ENCODE measurements at regions not wholly inside any gene's neighbourhood (a gene's known extent, or its start where the extent isn't known, plus 50 kb on each side); places are given as distances from the start of the nearest gene placed in this dataset.

DNA sequence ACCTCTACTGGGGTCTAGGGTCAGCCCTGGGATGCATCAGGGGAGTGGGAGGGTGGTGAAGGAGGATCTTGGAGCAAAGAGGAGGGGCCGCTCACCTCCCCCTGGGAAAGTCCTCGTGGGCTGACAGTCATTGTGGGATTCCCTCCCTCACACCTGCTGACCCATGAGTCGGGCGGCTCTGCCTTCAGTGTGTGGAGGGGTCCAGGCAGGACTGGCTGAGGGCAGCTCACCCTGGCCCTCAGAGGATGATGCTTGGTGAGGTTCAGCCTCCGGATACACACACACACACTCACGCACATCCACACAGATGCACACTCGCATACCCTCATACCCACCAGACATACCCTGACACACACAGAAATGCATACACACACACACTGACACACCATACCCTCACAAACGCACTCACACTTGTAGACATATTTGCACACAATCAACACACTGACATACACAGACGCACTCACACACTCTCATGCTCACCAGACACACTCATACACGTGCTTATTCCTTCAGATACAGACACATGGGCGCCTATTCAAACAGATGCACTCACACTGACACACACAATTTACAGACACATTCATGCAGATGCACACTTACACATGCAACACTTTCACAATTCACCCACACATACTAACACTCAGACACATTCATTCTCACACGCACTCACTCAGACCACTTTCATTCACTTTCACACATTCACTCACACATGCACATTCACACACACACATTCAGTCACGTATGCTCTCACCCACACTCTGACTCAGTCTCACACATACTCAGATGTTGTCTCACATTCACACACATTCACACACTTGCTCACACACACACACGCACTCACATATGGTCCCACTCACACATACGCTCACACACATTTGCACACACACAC lies 105.1 kb upstream of the RPL38 start:
- no peak for DNase-seq

DNA sequence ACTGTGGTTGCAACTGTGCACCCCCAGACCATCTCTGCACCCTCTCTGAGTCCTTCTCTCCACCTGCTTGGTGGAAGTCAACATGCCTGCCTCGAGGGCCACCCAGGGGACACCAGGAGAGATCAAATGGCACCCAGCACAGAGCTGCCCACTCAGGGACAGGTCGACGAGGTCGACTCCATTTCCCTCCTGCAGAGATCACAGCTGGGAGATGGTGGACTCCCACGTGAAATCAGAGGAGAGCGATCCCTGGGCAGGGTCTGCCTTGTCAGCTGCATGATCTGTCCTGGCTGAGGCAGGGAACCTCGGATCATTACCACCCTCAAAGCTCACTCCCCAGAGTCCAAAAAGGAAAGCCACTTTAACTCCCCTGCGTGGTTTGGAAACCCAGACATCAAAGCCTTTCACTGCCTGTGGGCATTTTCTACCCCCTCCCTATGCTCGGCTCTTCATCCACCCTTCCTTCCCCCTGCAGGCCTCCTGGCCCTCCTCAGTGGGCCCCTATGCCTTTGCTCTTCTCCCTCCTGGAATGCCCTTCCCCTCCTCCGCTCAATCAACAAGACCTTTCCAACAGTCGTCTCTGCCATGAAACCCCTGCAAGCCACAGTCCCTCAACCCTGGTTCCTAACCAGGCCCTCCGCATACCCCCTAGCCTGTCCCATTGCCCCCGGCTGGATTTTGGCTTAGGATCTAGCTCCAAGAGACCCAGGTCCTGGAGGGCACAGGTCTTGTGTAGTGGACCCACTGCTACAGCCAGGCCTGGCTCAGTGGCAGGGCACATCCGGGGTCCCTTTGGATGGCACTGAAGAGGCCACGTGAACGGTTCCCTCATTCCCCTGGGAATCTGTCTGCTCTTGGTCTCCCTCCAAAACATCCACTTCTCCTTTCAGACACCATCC lies 103.8 kb upstream of the RPL38 start:
- no peak for DNase-seq

DNA sequence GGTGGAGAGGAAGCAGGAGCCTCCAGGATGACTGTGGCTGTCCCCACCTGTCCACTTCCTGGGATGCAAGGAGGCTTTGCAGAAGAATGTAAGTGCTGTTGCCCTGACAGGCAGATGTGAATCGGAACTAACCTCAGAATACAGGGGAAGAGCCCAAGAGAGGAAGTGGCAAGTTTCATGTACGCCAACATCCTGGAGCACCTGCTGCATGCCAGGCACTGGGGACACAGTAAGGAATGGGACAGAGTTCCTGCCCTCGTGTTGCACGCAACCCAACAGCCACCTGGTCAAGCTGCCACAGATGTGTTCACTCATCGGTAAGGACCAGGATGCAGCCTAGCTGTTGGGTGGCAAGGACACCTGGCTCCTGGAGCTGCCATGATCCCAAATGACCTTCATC lies 98.6 kb upstream of the RPL38 start:
- DNase-seq = no peak

DNA sequence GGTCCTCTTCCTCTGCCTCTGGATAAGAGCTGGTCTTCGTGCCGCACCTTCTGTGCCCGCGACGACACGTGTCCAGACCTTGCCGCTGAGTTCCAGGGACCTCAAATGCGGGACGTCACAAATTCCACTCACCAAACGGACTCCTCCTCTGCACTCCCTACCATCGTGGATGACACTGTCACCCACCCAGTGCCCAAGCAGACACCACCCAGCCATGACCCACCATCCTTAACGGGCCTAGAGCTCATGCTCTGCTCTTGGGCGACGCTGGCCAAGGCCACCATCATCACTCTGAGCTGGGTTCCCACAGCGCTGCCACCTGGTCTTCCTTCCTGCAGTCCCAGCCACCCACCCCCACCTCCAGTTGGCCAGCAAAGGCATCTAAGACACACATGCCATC lies 96.4 kb upstream of the RPL38 start:
- no peak for DNase-seq

DNA sequence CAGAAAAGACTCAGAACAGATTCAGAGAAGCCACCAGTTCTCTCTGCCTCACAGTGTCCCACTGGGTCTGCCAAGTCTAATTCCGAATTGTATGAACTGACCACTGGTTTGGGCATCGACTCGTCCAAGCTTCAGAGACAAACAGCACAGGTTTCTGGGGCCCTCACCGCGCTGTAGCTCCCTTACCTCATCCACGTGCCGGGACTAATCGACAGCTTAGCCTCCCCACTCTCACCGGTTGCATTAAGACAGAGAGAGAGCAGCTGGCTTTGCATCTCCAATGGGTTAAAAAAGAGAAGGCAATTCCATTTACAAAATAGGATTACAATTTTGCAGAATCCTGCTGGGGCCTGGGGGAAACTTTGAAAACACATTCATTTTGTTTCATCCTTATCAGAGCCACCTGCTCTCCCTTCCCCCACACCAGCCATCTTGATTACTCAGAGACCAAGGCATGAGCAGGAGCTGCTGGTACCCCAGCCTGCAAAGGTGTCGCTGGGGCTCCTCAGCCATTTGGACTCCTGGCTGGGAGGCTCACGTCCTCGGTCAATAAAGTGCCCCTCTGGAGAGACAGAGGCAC lies 95.3 kb upstream of the RPL38 start:
- DNase-seq = no peak

DNA sequence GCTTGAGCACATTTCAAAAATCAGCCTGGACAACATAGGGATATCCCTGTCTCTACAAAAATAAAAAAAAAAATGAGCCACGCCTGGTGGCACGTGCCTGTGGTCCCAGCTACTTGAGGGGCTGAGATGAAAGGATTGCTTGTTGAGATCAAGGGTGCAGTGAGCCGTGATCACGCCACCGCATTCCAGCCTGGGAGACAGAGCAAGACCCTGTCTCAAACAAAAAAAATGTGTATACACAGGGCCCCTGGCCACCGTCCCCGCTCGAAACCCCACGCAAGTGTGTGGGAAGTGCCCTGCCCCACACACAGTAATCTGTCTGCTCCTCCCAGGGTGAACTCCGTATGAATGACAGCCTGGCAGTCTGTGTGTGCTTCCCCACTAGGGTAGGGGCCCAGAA lies 93.0 kb upstream of the RPL38 start:
- DNase-seq = no peak

DNA sequence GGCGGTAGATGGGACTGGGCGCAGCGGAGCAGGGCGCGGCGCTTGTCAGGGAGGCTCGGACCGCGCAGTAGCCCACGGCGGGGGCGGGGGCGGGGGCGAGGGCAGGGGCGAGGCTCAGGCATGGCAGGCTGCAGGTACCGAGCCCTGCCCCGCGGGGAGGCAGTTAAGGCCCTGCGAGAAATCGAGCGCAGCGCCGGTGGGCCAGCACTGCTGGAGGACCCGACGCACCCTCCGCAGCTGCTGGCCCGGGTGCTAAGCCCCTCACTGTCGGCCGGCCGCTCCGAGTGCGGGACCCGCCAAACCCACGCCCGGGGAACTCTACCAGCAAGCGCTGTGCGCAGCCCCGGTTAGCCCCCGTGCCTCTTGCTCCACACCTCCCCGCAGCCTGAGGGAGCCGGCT lies 90.2 kb upstream of the RPL38 start:
- DNase-seq = no peak

DNA sequence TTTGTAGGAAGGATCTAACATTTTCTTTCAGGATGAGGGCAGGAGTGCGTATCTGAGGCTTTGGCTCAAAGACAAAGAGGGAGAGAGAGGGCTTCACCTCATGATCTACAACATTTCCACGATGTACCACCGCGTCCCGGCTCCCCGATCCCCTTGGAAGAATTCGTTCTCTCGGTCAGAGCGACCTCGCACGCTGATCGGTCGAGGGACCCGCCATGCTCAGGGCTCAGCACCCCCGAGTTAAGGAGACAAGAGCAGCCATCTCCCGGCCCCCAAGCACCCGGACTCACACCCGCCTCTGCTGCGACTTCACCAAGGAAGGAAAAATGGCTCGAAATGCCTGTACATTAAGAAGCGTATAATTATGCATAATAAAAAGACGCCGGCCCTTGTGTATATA lies 89.5 kb upstream of the RPL38 start:
- no peak for DNase-seq

DNA sequence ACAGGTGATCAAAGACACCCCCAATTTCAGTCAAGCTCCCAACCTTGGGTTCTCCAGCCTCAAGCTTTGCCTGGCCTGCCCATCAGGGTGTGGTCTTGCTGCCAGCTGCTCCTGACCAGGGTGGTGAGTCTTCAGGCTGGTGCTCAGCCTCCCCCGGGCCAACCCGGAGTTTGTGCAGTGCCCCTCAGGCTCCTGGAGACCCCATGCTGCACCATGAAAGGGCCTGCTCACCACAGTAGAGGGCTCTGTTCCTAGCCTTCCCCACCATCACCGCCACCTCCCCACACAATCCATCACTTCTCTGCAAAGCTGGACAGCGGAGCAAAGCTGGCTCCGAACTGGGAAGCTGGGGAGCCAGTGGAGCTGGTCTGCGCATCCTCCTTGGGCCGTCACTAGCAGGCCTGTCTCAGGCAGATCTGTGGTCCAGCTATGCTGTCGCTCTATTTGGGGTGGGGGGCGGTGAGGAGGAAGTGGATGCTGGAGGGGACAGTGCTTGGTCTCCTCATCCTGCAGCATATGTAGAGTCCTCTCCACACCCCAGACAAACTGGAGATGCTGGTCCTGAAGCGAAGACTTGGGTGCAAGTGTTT lies 88.5 kb upstream of the RPL38 start:
- DNase-seq = no peak

DNA sequence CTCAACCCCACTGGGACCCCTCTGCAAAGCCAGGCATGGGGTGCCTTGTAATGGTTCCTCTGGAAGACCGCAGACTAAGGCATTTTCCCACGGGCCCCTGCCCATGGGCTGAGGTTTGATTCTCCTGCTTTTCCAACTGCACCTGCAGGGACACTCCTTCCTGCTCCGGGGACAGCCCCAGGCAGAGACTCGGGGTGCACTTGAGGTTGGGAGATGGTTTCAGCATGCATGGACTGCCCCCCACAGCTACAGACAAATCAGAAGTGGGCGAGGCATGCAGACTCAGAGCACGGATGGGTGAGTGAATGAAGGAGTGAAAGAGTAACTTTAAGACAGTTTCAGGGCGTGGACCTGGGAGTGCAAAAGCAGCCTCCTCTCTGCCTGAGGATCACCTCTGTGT lies 87.9 kb upstream of the RPL38 start:
- DNase-seq = no peak

DNA sequence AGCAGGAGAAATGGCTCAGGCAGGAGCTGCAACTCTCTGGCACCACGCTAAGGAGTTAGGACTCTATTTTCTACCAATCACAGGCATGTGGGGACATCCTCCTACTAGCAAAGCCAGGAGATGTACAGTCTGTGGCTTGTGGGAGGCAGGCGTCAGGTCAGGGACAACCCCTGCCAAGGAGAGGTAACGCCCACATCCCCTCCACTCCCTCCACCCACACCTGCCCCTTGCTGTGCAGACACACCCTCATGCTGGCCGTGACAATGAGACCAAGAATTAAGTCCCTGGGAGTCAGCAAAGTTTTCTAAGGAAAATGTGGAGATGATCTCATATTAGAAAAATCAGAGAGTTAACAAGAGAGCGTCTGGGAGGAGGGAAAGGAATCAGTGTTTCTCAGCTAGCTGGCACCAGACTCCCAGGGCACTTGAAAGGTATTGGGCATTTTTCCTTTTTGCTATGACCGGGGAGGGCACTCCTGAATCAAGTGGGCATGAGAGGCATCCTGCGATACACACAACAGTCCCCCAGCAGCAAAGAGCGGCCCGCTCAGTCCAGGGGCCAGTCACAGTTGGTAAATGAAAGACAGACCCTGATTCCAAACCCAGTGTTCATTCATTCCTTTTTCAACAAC lies 87.3 kb upstream of the RPL38 start:
- DNase-seq = no peak

DNA sequence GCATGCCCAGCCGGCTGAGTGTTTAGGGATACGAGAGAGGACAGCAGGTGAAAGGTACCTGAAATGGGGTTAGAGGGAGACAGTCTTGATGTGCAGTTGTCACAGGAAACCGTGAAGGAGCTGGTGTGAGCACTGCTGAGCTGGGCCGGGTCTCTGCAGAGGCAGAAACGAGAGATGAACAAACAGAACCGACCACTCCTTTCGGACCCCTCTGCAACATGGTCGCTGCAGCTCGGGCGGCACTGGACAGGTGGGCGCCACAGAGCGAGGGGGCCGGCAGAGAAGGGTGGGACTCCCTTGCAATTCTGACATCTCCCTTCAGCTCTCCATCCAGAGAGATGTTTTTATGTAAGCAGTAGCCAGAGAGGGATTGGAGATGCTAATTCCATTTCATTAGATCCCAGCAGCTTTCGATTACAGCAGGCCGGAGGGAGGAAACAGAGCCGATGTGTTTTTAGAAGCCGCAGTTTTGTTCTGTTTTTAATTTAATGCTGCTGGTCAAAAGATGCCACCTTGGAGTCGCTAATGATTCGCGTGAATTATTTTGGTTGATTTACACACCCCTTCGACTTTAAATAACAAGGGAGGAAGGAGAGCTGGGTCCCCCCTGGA lies 86.3 kb upstream of the RPL38 start:
- DNase-seq = no peak

DNA sequence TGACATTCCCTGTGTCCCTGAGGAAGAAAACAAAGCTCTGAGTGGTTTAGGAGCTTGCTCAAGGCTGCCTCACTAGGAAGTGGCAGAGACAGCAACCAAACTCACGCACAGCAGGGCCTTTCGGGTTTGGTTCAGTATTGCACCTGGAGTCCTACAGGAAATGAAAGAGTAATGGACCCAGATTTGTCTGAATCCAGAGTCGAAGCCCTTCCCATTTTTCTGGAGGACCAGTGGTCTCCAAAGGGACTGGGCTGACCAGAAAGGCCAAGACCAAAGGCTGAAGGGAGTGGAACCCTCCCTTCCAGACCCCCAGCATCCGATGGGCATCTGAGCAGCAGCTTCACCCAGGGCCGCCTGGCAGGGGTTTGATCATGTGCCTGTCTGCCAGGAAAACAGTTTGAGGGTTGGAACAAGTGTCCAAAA lies 85.5 kb upstream of the RPL38 start:
- no peak for DNase-seq

DNA sequence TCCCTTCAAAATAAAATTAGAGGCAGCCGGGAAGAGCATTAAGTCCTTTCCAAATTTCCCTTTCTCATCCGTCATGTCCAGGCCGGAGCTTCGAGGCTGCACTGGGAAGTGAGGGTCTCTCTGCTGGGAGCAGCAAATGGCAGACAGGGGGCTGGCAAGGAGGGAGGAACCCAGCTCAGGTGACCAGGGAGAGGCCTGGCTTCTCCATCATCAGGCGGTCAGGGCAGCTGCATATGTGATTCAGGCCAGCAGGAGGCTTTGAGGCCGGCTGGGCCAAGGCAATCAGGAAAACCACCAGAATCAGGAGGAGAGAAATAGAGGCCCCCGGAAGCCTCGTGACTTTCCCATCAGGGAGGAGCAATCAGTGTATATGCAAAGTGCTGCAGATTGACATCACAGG lies 85.0 kb upstream of the RPL38 start:
- no peak for DNase-seq

DNA sequence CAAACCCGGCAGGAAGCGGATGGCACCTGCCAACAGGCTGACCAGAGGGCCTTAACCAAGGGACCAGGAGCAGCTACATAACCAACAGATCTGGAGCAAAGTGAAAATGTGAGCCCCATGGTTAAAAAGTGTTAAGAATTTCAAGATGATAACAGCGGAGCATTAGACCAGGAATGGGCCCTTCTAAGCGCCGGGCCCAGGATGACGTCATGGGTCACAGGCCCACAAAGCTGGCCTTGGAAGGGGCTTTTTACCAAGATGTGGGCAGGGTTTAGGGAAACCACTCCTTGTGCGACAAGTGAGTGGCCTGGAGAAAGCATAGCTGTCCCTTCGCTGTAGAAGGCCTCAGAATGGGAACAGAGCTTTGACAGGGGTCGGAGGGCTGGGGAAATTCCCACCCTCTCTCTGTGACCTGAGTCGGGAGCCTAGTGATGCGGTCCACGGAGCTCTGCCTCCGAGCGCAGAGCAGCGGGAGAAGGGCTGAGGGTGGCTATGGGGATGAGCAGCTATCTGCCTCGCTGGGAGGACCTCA lies 84.4 kb upstream of the RPL38 start:
- DNase-seq = no peak

DNA sequence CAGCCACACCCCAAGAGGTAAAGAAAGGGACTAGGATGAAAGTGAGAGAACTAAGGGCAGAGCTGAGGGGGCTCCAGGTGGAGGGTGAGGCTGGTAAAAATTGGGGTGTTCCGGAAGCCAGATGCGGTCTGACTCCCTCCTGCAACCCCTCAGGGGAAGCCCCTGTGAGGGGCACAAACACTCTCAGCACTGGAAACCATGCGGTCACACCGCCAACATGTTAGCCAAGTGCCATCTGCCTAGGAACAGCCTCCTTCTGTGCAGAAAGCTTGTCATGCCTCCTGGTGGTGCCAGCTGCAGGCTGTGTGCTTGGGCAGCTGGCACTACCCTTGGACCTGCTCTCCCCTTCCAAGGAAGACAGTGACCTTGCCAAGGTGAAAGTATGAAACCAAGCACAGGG lies 83.5 kb upstream of the RPL38 start:
- DNase-seq = no peak

DNA sequence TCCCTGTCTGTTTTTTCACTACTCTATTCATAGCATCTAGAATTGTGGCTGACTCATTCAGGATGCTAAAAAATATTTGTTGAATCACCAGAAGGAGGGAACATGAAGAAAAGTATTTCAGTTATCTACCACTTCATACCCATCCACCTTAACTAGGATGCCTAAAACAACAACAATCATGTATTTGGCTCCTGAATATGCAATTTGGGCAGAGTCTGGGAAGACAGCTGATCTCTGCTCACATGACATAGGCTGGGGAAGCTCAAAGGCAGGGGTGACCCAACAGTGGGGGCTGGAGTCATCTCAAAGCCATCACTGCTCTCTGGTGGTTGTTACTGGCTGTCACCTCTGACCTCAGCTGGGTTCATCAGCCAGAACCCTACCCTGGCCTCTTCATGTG lies 80.1 kb upstream of the RPL38 start:
- DNase-seq = no peak

DNA sequence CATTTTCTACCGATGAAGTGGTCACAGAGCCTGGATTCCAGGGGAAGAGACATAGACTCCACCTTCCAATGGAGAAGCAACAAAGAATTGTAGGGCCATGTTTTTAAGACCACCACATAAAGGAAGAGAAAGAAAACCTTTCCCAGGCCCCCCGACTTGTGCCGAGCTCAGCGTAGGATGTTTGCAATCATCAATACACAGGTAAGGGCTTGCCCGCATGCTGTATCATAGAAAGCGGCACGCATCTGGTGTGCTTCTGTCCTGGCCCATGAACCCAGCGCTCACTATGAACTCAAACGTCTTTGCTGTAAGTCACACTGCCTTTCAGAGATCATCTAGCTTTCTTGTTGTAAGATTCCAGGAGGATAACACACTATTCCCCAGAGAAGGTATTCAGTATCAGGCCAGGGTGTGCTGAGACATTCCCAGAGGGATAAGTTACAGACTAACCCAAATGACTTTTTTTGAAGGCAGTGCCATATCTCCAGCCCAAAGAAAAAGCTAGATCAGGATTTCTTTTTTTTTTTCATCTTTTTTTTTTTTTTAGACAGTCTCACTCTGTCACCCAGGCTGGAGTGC lies 79.5 kb upstream of the RPL38 start:
- DNase-seq = no peak

DNA sequence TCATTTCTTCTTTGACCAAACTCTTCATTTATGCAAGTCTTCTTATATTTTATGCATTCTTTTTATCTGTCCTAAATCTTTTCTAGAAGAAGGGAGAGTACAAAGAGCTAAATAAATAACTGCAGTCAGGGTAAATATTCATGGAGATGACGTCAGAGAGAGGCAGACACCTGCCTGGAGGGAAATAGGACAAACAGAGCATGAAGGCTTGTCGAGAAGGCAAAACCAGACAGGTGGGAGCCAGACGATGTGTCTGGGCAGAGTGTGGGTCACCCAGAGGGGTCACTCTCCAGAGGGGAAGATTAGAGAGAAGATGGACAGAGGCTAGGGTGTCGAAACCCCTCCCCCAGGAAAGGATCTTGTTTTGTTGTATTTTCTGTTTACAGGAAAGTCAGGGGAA lies 78.3 kb upstream of the RPL38 start:
- DNase-seq = no peak

DNA sequence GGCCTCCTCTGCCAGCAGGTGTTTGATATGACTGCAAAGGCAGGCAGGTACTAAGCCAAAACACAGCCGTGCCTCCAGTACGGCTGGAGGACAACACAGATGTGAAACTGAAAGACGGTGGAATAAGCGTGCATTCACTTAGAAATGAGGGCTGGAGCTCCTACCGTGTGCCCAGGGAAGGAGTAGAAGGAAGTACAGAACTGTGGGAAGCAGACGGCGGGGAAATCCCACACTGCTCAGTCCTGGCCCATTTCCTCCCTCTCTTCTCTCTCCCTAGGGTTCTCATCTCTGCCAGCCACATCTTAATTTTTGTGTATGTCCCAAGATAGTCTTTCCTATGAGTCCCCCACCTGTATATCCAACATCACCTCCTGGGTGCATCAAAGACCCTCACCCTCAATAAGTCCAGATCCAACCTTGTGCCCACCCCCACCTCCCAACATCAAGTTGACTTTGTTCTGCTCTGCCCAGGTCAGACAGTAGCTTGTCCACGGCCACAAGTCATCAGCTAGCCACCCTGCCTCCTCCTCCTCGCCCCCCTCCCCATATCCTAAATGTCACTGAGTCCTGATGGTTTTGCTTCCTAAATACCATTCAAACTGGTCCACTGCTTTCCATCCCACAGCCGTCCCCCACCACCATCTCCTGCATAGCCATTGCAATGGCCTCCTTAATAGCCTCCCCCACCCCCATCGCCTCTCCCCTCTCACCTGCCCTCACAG lies 77.1 kb upstream of the RPL38 start:
- no peak for DNase-seq

DNA sequence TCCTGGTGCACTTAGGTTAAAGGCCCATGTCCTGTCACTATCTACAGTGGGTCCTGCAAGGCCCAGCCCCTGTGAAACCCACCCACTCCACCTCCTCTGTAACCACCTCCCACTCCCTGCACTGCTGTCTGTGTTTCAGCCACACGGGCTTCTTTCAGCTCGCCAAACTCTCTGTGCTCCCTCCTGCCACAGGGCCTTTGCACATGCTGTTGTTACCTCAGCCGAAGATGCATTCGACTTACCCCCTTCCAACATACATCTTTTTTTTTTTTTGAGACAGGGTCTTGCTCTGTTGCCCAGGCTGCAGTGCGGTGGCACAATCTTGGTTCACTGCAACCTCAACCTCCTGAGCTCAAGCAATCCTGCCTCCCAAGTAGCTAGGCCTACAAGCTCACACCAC lies 76.5 kb upstream of the RPL38 start:
- no peak for DNase-seq

All from activated CD4-positive, alpha-beta T cell treated with anti-CD3 and anti-CD28 coated beads for 48 hours (primary cell).